ENCODE measurements at regions not wholly inside any gene's neighbourhood (a gene's known extent, or its start where the extent isn't known, plus 50 kb on each side); places are given as distances from the start of the nearest gene placed in this dataset.

DNA sequence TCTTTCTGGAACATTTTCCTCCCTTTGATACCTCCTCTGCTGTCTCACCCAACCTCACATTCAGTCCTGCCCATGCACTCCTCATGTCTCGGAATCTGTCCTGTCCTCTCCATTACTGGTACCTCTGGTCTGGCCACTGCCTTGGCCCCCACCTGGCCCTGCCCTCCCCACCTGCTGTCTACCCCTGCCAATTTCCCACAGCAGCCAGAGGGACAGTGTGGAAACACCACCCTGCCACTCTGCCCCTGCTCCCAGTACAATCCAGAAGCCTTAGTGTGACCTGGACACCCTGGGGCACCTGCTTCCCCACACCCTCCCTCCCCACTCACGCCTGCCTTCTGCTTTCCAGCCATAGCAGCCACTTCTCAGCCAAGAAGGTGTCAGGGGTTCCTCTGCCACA lies 534.4 kb downstream of the MATN1 start:
- TF ChIP-seq POLR2AphosphoS5 (IDR thresholded peaks at IDR 0.05) (no peak), SMC3 (conservative IDR thresholded peaks at IDR 0.05; ENCODE audit: poor library complexity) (no peak), TAF1 (IDR thresholded peaks at IDR 0.05; ENCODE audit: low read depth) (no peak), MXI1 (conservative IDR thresholded peaks at IDR 0.05; ENCODE audit: poor library complexity, severe bottlenecking) (no peak), RAD21 (conservative IDR thresholded peaks at IDR 0.05) (no peak), EP300 (conservative IDR thresholded peaks at IDR 0.05; ENCODE audit: poor library complexity, severe bottlenecking) (no peak), EZH2 (IDR thresholded peaks at IDR 0.05; ENCODE audit: borderline replicate concordance, insufficient read depth, low read length, poor library complexity, severe bottlenecking) (no peak)
- TF ChIP-seq, protein P1, sequence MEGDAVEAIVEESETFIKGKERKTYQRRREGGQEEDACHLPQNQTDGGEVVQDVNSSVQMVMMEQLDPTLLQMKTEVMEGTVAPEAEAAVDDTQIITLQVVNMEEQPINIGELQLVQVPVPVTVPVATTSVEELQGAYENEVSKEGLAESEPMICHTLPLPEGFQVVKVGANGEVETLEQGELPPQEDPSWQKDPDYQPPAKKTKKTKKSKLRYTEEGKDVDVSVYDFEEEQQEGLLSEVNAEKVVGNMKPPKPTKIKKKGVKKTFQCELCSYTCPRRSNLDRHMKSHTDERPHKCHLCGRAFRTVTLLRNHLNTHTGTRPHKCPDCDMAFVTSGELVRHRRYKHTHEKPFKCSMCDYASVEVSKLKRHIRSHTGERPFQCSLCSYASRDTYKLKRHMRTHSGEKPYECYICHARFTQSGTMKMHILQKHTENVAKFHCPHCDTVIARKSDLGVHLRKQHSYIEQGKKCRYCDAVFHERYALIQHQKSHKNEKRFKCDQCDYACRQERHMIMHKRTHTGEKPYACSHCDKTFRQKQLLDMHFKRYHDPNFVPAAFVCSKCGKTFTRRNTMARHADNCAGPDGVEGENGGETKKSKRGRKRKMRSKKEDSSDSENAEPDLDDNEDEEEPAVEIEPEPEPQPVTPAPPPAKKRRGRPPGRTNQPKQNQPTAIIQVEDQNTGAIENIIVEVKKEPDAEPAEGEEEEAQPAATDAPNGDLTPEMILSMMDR (IDR thresholded peaks at IDR 0.05; ENCODE audit: poor library complexity, severe bottlenecking), result no peak
- TF ChIP-seq, protein P2, sequence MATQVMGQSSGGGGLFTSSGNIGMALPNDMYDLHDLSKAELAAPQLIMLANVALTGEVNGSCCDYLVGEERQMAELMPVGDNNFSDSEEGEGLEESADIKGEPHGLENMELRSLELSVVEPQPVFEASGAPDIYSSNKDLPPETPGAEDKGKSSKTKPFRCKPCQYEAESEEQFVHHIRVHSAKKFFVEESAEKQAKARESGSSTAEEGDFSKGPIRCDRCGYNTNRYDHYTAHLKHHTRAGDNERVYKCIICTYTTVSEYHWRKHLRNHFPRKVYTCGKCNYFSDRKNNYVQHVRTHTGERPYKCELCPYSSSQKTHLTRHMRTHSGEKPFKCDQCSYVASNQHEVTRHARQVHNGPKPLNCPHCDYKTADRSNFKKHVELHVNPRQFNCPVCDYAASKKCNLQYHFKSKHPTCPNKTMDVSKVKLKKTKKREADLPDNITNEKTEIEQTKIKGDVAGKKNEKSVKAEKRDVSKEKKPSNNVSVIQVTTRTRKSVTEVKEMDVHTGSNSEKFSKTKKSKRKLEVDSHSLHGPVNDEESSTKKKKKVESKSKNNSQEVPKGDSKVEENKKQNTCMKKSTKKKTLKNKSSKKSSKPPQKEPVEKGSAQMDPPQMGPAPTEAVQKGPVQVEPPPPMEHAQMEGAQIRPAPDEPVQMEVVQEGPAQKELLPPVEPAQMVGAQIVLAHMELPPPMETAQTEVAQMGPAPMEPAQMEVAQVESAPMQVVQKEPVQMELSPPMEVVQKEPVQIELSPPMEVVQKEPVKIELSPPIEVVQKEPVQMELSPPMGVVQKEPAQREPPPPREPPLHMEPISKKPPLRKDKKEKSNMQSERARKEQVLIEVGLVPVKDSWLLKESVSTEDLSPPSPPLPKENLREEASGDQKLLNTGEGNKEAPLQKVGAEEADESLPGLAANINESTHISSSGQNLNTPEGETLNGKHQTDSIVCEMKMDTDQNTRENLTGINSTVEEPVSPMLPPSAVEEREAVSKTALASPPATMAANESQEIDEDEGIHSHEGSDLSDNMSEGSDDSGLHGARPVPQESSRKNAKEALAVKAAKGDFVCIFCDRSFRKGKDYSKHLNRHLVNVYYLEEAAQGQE (IDR thresholded peaks at IDR 0.05; ENCODE audit: borderline replicate concordance), result no peak
- no peaks in the 10 kb centered on the region for H3K27me3 ChIP-seq (ENCODE audit: insufficient read depth, low read depth, low read length)
- H3K79me2 ChIP-seq (replicated peaks; ENCODE audit: insufficient read depth, low read length), result no peaks in the 10 kb centered on the region
- H3K9ac ChIP-seq (ENCODE audit: low read length), result no peak overlapping the region
- no peak overlapping the region for H2AFZ ChIP-seq (ENCODE audit: low read depth, low read length)
- H4K20me1 ChIP-seq (ENCODE audit: insufficient read depth), result no peaks in the 10 kb centered on the region
- H3K9me3 ChIP-seq (ENCODE audit: low read length), result no peaks in the 10 kb centered on the region
- no peak overlapping the region for H3K4me2 ChIP-seq (ENCODE audit: low read length)
- no peak overlapping the region for H3K27ac ChIP-seq (ENCODE audit: low read length)
- H3K4me3 ChIP-seq (ENCODE audit: low read length), result no peak overlapping the region
- H3K36me3 ChIP-seq (ENCODE audit: insufficient read depth, low read length), result no peaks in the 10 kb centered on the region
- no peaks in the 10 kb centered on the region for H3F3A ChIP-seq (ENCODE audit: insufficient read depth, low read length, poor library complexity, severe bottlenecking)
- H3K9me2 ChIP-seq (ENCODE audit: insufficient read depth, low read length), result no peaks in the 10 kb centered on the region

DNA sequence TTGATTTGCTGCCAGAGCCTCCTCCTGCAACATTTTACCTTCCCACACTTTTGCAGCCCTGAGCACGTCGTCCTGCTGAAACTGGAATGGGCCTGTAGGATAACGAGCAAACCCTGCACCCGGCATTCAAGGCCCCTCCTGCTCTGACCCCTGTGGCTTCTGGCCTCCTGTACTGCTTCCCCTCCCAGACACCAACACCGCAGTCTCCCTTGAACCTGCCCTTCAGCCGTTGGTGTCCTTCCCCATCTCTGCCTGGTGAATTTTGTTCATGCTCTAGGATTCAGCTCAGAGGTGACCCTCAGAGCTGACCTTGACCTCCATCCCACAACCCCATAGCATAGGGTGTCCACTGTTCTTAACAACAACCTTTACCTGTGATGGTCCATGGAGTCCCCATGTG lies 535.1 kb downstream of the MATN1 start:
- H3K27ac ChIP-seq (ENCODE audit: low read length), result no peak overlapping the region
- H2AFZ ChIP-seq (ENCODE audit: low read depth, low read length), result no peak overlapping the region
- H3K9me3 ChIP-seq (ENCODE audit: low read length), result no peaks in the 10 kb centered on the region

More for the DNA sequence above, 535.1 kb downstream of the MATN1 start:
- Histone ChIP-seq H3K79me2 (replicated peaks; ENCODE audit: insufficient read depth, low read length) (no peaks in the 10 kb centered on the region), H3K36me3 (ENCODE audit: insufficient read depth, low read length) (no peaks in the 10 kb centered on the region), H3K4me3 (ENCODE audit: low read length) (no peak overlapping the region), H3K4me2 (ENCODE audit: low read length) (no peak overlapping the region), H3K9me2 (ENCODE audit: insufficient read depth, low read length) (no peaks in the 10 kb centered on the region), H3K27me3 (ENCODE audit: insufficient read depth, low read depth, low read length) (no peaks in the 10 kb centered on the region), H3F3A (ENCODE audit: insufficient read depth, low read length, poor library complexity, severe bottlenecking) (no peaks in the 10 kb centered on the region), H4K20me1 (ENCODE audit: insufficient read depth) (no peaks in the 10 kb centered on the region), H3K9ac (ENCODE audit: low read length) (no peak overlapping the region)
- TF ChIP-seq EP300 (conservative IDR thresholded peaks at IDR 0.05; ENCODE audit: poor library complexity, severe bottlenecking) (no peak), POLR2AphosphoS5 (IDR thresholded peaks at IDR 0.05) (no peak), MXI1 (conservative IDR thresholded peaks at IDR 0.05; ENCODE audit: poor library complexity, severe bottlenecking) (no peak), TAF1 (IDR thresholded peaks at IDR 0.05; ENCODE audit: low read depth) (no peak), EZH2 (IDR thresholded peaks at IDR 0.05; ENCODE audit: borderline replicate concordance, insufficient read depth, low read length, poor library complexity, severe bottlenecking) (no peak), SMC3 (conservative IDR thresholded peaks at IDR 0.05; ENCODE audit: poor library complexity) (no peak), RAD21 (conservative IDR thresholded peaks at IDR 0.05) (no peak)
- TF ChIP-seq, protein P1 (IDR thresholded peaks at IDR 0.05; ENCODE audit: poor library complexity, severe bottlenecking), result no peak
- TF ChIP-seq, protein P2 (IDR thresholded peaks at IDR 0.05; ENCODE audit: borderline replicate concordance), result no peak

Measured in neural cell (in vitro differentiated cells).